IPS-11a (cell line): ENCODE measurements at regions not wholly inside any gene's neighbourhood (a gene's known extent, or its start where the extent isn't known, plus 50 kb on each side); places are given as distances from the start of the nearest gene placed in this dataset.

ENCODE experiments used
- H3K4me3 ChIP-seq: one replicate; pipeline ENCODE4 v1.5.1; 2013; ENCODE audit warnings: low read depth, low read length, control low read depth

DNA sequence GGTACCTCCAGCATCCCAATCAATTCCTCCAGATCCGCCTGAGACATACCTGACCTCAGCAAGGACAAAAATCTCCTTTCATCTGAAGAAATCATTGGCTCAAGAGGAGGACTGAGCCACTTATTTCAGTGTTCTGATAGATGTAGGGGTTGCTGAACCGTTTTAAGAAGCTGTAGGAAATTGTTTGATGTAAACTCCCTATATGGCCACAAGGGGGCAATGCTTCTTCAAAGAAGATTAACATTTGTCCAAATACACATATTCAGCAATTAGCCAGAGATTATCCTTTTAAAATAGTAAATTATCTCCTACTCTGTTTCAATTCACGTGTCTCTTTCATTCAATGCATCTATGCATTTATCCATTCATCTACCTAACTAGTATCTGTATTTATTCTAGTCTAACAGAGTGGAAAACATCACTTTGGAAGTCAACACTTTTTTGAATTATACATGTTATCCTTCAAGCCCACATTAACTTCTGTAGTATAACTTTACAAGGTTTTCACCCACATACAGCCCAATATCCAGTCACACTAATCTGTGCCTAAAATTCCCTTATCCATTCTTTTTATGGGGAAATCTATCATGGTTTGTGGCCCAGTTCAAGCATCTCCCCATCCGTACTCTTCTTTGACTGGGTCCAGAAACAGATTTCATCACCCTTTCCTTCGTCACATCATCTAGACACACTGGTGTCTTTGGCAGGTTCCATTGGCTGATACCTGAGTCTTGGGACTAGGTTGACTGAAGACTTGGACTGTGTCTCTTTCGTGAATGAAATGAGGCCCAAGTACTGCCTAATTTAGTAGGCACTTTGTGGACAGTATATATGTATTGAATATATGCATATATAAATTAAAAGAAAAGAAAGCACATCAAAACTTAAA lies 411.0 kb upstream of the OR4E1 start:
- no peak overlapping the region for H3K4me3 ChIP-seq

DNA sequence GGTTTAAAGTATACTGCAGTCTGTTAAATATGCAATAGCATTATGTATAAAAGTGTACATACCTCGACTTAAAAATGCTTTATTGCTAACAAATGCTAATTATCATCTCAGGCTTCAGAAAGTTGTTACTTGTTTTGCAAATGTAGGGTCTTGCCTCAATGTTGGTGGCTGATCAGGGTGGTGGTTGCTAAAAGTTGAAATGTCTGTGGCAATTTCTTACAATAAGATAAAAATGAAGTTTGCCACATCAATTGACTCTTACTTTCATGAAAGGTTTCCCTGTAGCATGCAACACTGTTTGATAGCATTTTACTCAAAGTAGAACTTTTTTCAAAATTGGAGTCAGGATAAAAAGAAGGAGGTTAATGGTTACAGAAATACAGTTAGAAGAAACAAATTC lies 407.7 kb upstream of the OR4E1 start:
- no peak overlapping the region for H3K4me3 ChIP-seq

DNA sequence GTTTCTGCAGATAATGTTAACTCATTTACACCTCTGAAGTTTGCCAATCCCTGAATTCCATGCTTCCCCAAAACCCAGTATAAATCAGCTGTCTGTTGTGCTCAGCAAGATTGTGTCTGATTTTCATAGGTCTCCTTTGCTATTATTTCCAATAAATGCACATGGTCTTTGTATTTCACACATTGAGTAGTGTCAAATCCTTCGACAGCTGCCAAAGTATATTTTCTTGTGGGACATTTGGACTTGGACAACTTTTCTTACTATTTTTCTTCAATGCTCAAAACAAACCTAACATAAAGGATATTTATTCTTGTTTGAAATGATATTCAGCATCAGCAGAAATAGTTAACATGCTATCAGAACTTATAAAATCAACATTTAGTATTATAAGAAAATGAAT lies 406.1 kb upstream of the OR4E1 start:
- no peak overlapping the region for H3K4me3 ChIP-seq

DNA sequence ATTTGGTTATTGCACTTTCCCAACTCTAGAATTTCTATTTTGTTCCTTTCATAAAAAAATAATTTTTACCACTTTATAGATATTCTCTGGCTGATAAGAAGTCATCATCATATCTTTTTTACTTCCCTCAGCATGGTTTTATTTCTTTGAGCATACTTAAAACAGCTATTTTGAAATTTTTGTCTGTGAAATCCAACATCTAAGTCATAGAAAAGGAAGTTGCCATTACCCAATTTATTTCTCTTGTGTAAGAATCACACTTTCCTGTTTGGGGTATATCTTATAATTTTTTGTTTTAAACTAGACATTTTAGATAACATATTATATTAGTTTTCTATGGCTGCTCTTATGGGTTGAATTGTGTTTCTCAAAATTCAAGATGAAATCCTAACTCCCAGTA lies 400.2 kb upstream of the OR4E1 start:
- no peak overlapping the region for H3K4me3 ChIP-seq

DNA sequence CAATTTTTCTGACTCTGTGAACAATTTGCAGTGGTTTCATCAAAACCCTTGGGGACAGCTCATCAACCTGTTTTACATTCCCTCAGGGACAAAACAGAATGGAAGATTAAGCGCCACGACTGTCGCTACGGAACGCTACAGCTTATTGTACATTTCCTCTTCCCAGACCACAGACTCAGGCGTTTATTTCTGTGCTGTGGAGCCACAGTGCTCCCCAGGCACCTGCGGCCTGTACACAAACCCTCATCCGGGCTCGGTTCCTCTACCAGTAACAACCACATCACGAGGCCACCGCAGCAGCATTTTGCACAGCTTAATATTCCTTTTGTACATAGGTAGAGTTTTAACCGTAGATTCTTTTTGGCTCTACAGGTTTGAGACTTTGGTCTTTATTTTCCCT lies 397.4 kb upstream of the OR4E1 start:
- H3K4me3 ChIP-seq = no peak overlapping the region

DNA sequence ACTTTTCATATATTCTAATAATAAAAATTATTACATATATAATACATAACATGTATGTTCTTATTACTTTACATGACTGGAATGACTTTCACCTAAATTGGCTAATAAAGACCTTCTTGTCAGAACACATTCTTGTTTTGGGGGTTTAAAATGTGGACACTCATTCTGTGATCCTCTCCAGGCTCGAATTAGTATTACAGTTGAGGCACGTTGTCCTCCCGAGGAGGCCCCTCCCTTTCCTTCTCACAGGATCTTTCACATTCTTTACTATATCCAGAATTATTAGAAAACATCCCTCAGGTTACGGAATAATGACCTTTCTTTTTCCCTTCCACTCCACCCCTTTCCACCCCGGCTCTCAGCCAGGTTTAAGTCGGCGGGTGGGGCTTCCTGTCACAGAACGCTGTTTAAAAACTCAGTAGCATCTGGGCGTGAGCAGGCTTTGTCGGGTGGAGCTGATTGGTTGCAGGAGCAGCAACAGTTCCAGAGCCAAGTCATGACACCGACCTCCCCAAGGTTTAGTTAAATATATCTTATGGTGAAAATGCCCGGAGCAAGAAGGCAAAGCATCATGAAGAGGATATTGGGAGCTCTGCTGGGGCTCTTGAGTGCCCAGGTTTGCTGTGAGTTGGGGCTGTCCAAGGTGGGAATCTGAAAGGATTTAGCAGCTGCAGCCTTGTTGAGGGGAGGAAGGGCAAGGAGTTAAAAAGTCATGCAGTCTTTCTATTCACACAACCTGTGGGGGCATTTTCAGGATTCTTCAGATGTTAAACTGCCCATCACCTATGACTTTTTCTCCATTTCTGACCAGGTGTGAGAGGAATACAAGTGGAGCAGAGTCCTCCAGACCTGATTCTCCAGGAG lies 396.7 kb upstream of the OR4E1 start:
- H3K4me3 ChIP-seq = peak overlapping the region; percentile 28

DNA sequence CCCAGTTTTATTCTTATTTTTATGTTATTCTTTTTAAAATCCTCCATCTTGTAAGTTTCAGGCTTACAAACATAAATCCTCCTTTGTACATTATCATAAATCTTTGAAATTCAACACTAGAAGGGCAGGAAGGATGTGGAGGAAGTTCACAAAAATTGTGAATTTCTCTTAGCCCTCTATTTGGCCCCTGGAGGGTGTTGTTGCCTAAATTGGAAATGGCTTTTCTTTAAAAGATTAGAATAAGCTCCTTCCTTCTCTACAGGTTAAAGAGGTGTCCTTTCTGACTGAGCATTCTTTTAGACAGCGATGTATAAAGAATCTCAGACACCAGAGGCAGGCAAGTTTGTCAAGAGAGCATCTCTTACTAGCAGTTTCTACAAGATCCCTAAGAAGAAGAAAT lies 391.7 kb upstream of the OR4E1 start:
- H3K4me3 ChIP-seq = no peak overlapping the region

DNA sequence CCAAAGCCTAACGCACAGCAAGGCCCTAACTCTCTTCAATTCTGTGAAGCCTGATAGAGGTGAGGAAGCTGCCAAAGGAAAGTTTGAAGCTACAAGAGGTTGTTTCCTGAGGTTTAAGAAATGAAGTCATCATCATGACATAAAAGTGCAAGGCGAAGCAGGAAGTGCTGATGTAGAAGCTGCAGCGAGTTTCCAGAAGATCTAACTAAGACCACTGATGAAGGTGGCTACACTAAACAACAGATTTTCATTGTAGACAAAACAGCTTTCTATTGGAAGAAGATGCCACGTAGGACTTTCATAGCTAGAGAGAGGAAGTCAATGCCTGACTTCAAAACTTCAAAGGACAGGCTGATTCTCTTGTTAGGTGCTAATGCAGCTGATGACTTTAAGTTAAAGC lies 385.6 kb upstream of the OR4E1 start:
- no peak overlapping the region for H3K4me3 ChIP-seq

DNA sequence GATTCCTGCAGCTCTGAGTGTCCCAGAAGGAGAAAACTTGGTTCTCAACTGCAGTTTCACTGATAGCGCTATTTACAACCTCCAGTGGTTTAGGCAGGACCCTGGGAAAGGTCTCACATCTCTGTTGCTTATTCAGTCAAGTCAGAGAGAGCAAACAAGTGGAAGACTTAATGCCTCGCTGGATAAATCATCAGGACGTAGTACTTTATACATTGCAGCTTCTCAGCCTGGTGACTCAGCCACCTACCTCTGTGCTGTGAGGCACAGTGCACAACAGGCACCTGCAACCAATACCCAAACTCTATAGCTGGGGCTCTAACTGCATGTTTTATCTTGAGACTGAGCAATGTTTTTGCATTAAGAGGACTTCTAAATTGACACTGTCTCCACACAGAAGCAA lies 379.2 kb upstream of the OR4E1 start:
- H3K4me3 ChIP-seq = no peak overlapping the region

DNA sequence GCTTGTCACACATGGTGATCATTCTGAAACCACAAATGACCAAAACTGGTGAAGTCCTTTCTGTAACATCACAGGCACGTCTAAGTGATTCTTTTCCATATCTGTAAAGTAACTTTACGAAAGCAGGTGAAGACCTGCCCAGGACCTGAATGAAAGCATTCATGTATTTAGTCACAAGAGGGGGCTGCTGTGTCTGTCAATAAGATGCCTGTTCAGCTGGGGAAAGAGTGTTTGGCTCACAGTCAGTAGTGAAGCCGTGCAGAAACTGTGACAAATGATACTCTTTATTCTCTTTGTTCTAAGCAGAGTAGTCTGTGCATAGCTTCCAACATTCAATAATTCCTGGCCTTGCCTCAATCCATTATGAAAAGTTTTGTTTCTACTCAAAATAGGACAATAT lies 373.5 kb upstream of the OR4E1 start:
- no peak overlapping the region for H3K4me3 ChIP-seq

DNA sequence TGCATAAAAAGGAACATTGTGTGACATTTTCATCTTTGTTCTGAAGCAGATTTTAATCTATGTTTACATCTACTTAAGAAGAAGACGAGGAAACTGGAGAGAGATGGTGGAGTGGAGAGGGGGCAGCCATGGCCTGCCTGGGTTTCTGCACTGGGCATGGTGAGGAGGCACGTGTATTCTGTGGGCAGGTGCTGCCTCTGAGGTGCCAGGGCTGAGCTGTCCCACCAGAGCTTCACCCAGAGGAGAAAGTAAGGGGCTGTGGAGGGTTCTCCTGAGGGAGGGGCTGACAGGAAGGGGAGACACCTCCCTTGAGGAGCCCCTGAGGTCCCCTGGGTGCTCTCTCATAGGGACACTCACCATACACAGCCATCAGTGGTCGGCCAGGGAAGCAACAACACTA lies 372.4 kb upstream of the OR4E1 start:
- H3K4me3 ChIP-seq = no peak overlapping the region

DNA sequence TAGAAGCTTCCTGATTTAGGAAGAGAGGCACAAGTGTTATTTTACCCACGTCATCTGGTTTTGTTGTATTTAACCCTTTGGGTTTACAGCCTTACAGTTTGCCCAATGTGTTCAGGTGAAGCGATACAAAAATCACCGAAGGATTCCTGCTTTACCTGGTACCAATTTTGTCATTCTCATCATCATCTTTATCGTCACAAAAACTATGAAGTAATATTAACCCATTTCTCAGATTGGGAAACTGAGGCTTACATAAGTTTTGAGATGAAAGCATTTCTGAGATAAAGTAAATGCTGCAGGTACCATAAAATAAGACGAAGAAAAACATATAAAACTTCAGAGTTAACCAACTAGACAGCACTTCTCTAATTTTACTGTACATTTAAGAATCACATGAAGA lies 370.6 kb upstream of the OR4E1 start:
- no peak overlapping the region for H3K4me3 ChIP-seq

DNA sequence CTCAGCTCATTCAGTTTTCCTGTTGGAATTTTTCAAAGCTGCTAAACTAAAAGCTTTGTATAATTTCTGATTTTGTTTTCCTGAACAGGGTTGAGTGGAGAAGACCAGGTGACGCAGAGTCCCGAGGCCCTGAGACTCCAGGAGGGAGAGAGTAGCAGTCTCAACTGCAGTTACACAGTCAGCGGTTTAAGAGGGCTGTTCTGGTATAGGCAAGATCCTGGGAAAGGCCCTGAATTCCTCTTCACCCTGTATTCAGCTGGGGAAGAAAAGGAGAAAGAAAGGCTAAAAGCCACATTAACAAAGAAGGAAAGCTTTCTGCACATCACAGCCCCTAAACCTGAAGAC lies 367.1 kb upstream of the OR4E1 start:
- H3K4me3 ChIP-seq = no peak overlapping the region

DNA sequence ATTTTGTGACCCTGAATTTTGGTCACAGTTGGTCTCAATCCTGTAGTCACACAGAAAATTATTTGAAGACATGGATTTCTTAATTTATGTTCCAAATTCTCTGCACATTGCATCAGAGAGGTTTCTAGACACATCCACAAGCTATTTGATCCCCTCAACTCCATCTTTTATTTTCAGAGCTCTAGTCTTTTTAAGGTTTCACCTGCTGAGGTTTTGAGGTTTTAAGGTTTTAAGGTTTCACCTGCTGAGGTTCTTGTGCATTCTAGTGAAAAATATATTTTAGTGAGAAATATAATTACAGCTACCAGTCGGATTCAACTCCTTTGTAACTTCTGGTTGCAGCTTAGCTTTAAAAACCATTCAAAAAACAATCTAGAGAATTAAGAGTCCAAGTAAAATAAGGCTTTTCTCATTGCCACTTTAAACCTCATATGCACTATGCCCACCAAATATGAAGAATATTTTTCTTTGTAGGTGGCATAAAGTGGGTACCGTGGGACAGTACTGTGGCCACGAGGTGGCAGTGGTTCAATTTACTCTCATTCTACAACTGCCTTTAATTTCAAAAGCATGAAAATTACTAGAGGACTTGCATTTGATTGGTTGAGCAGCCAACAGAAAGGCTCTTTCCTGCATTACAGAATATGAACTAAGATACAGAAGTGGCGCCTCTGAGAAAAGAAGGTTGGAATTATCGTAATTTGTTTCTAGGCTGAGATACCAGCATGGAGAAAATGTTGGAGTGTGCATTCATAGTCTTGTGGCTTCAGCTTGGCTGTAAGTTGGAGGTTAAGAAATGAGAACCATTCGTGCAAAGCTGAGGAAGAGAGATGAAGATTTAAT lies 366.5 kb upstream of the OR4E1 start:
- no peak overlapping the region for H3K4me3 ChIP-seq

DNA sequence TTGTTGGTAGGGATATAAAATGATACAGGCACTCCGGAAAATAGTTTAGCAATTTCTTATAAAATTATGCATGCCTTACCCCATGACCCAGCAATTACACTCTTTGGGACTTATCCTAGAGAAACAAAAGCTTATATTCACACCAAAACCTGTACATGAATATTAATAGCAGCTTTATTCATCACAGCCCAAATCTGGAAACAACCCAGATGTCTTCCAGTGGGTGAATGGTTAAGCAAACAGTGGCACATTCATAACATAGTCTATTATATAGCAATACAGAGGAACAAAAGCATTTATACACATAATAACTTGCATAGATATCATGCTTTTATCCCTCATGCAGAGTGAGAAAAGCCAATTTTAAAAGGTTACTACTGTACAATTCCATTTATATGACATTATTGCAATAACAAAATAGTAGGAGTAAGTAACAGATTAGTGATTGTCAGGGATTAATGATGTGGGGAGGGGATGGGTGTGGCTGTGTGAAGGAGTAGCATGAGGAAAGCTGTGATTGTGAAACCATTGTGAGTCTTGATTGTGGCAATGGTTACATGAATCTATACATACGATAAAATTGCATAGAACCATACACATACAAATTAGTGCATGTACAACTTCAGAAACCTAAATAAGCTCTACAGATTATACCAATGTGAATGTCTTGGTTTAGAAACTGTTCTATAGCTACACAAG lies 363.1 kb upstream of the OR4E1 start:
- H3K4me3 ChIP-seq = no peak overlapping the region

DNA sequence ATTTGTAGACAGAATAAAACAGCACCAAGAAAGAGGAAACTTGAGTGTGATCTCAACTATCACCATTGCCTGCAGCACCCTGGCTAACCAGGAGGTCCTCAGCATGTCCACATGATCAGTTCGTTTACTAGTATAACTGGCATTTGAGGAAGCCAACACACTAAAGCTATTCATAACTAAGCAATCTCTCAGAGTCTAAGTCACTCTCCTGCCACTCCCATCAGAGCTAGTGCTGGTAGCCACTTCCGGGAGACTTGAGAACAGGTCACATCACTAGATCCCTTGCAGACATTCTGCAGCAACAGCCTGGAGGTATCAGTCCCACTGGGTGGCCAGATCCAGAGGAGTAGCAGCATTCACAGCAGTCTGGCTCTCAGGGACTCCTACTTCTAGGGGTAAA lies 352.9 kb upstream of the OR4E1 start:
- no peak overlapping the region for H3K4me3 ChIP-seq

DNA sequence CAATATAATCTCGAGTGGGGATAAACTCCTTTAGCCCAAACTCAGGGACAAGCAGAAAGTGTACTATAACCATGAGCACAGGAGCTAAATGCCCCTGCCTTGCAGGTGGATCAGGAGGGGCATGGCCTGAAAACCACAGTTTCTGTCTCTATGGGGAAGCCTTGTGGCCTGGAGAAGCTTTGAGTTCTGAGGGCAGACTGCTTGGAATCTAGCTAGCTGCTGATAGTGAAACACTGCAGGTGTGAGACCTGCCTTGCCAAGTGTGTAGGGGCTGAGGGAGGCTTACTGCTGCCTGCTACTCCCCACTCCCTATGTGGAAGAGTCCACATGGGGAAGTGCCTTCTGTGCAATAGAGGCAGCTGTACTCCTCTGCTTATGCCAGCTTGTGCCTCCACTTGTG lies 352.3 kb upstream of the OR4E1 start:
- H3K4me3 ChIP-seq = no peak overlapping the region

DNA sequence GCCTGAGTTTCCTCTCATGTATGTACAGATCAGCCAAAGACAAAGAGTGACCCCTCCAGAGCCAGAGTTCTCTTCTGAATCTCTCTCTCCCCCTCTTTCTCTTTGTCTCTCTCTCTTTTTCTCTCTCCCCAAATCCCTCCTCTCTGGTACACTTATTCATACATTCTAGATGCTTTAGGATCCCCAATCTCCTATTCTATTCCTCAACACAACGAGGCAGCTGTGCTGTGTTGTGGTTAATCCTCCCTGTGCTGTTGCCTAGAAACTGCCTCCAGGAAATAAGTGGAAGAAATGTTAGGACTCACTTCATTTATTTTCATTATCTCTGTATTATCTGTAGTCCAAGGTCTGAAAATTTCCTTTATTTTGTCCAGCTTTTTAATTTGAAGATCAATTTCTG lies 350.5 kb upstream of the OR4E1 start:
- no peak overlapping the region for H3K4me3 ChIP-seq

DNA sequence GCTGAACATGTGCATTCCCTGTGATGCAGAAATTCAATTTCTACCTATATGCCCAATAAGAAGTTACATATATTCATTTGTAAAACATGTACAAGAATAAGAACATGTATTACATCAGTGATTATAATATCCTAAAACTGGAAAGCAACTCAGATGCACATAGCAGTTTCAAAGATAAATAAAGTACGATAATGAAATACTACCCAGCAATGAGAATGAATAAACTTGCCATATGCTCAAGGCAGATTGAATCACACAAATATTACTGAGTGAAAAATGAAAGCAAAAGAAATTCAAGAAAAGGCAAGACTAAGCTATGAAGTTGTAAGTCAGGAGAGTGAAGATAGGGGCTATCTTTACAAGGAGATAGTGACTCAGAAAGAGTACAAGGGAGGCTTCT lies 345.3 kb upstream of the OR4E1 start:
- no peak overlapping the region for H3K4me3 ChIP-seq

DNA sequence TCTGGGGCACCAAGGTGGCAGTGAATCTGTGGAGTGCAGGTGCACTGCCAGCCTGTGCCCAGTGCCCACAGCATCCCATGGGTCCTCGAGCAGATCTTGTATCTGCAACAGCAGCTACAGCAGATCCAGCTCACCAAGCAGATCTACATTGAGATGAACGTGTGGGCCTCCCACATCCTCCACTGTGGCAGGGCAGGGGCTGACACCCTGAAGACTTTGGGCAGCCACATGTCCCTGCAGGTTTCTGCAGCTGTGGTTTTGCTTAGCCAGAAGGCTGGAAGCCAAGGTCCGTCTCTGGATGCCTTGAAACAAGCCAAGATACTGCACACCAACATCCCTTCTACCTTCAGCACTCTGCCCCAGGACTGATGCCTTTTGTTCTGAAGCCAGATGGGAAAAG lies 338.8 kb upstream of the OR4E1 start:
- H3K4me3 ChIP-seq = no peak overlapping the region

DNA sequence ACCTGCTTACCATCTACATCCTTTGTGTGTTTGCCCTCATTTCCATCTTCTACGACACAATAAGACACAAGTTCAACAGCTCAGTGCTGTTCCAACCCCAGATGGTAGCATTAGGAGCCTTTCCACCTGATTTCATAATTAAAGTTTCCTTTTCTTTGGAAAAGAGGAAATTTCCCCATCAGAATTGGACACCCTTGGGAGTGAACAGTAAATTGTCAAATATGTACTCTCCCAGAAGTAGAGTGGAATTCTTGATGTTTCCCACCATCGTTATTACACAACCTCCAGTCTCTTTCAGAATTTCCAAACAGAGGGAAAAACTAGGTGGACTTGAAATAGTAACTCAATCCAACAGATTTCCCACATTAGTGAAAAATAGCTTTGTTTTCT lies 337.6 kb upstream of the OR4E1 start:
- H3K4me3 ChIP-seq = no peak overlapping the region
